ENCODE measurements at regions not wholly inside any gene's neighbourhood (a gene's known extent, or its start where the extent isn't known, plus 50 kb on each side); places are given as distances from the start of the nearest gene placed in this dataset.

GRCh38 chr3:177446165-177446601 lies 248.9 kb upstream of the TBL1XR1 start:
- Histone ChIP-seq H3K27me3 (no peaks in the 10 kb centered on the region), H3K9me3 (no peaks in the 10 kb centered on the region), H3K36me3 (no peaks in the 10 kb centered on the region), H3K27ac (no peak overlapping the region), H3K4me3 (no peak overlapping the region), H3K4me1 (peaks cover 22% of the 10 kb centered on the region)
- TF ChIP-seq POLR2AphosphoS5 (IDR thresholded peaks at IDR 0.05) (no peak), POLR2A (IDR thresholded peaks at IDR 0.05) (no peak), CTCF (IDR thresholded peaks at IDR 0.05) (no peak), EP300 (IDR thresholded peaks at IDR 0.05) (no peak)
- DNase-seq (ENCODE audit: low spot score in 2 of 2), result no peak
- WGBS, result 86% methylated on average over 6 of the region's 6 CpGs

- H3K9me3 ChIP-seq, result no peaks in the 10 kb centered on the region
- H3K4me3 ChIP-seq, result no peak overlapping the region
- peak overlapping the region; percentile 36 for H3K27ac ChIP-seq
- peaks cover 36% of the 10 kb centered on the region for H3K4me1 ChIP-seq
- TF ChIP-seq POLR2AphosphoS5 (IDR thresholded peaks at IDR 0.05) (peak in 1 of 3 donors; percentile 44), CTCF (IDR thresholded peaks at IDR 0.05) (no peak), EP300 (IDR thresholded peaks at IDR 0.05) (no peak)
- no peaks in the 10 kb centered on the region for H3K27me3 ChIP-seq
- H3K36me3 ChIP-seq, result no peaks in the 10 kb centered on the region
- WGBS, result 62% methylated on average over 3 of the region's 3 CpGs
- DNase-seq (ENCODE audit: low spot score in 2 of 2), result peak in 1 of 2 donors; percentile 75
Measured at GRCh38 chr3:177447938-177448337, 250.7 kb upstream of the TBL1XR1 start.

GRCh38 chr3:177448987-177449359 lies 251.7 kb upstream of the TBL1XR1 start:
- peak overlapping the region; percentile 36 for H3K27ac ChIP-seq
- no peaks in the 10 kb centered on the region for H3K27me3 ChIP-seq
- no peaks in the 10 kb centered on the region for H3K9me3 ChIP-seq
- WGBS, result 57% methylated on average over 3 of the region's 3 CpGs
- peaks cover 40% of the 10 kb centered on the region for H3K4me1 ChIP-seq
- no peak overlapping the region for H3K4me3 ChIP-seq
- no peaks in the 10 kb centered on the region for H3K36me3 ChIP-seq
- no peak for DNase-seq (ENCODE audit: low spot score in 2 of 2)
- TF ChIP-seq CTCF (IDR thresholded peaks at IDR 0.05), result no peak
- no peak for TF ChIP-seq EP300 (IDR thresholded peaks at IDR 0.05)
- no peak for TF ChIP-seq POLR2AphosphoS5 (IDR thresholded peaks at IDR 0.05)
- no peak for TF ChIP-seq POLR2A (IDR thresholded peaks at IDR 0.05)

- Histone ChIP-seq H3K27ac (peak overlapping the region; percentile 36), H3K27me3 (no peaks in the 10 kb centered on the region), H3K4me1 (peaks cover 40% of the 10 kb centered on the region), H3K4me3 (no peak overlapping the region), H3K9me3 (no peaks in the 10 kb centered on the region), H3K36me3 (no peaks in the 10 kb centered on the region)
- TF ChIP-seq CTCF (IDR thresholded peaks at IDR 0.05) (no peak), POLR2A (IDR thresholded peaks at IDR 0.05) (no peak), EP300 (IDR thresholded peaks at IDR 0.05) (no peak)
- 53% methylated on average over 5 of the region's 5 CpGs for WGBS
- DNase-seq (ENCODE audit: low spot score in 2 of 2), result no peak
Measured at GRCh38 chr3:177449360-177450006, 252.2 kb upstream of the TBL1XR1 start.

GRCh38 chr3:177451301-177451750 lies 254.0 kb upstream of the TBL1XR1 start:
- H3K27ac ChIP-seq, result peak overlapping the region; percentile 89
- TF ChIP-seq CTCF (IDR thresholded peaks at IDR 0.05), result no peak
- no peak for TF ChIP-seq POLR2A (IDR thresholded peaks at IDR 0.05)
- TF ChIP-seq POLR2AphosphoS5 (IDR thresholded peaks at IDR 0.05), result no peak
- TF ChIP-seq EP300 (IDR thresholded peaks at IDR 0.05), result no peak
- no peaks in the 10 kb centered on the region for H3K27me3 ChIP-seq
- DNase-seq (ENCODE audit: low spot score in 2 of 2), result no peak
- H3K4me1 ChIP-seq, result peaks cover 40% of the 10 kb centered on the region
- H3K36me3 ChIP-seq, result no peaks in the 10 kb centered on the region
- H3K9me3 ChIP-seq, result no peaks in the 10 kb centered on the region
- whole genome bisulfite sequencing, result 49% methylated on average over 8 of the region's 8 CpGs
- H3K4me3 ChIP-seq, result no peak overlapping the region
